ENCODE measurements at regions not wholly inside any gene's neighbourhood (a gene's known extent, or its start where the extent isn't known, plus 50 kb on each side); places are given as distances from the start of the nearest gene placed in this dataset.

- no peak overlapping the region for H3K4me3 ChIP-seq (replicated peaks in 1 of 4; ENCODE audit: control extremely low read depth in 1 of 4, insufficient read depth in 1 of 4, low read depth in 3 of 4, low read length in 4 of 4)
- H3K36me3 ChIP-seq (ENCODE audit: control insufficient read depth, insufficient read depth, low read length) = no peaks in the 10 kb centered on the region
- no peak for DNase-seq (ENCODE audit: low read depth in 2 of 2)
- no peaks in the 10 kb centered on the region for H3K4me1 ChIP-seq (ENCODE audit: control insufficient read depth, extremely low read depth, insufficient read depth, low read length)
- H3K9me3 ChIP-seq (ENCODE audit: control insufficient read depth, insufficient read depth, low read depth, low read length) = no peaks in the 10 kb centered on the region
- TF ChIP-seq CTCF (conservative IDR thresholded peaks at IDR 0.05 in 1 of 2, IDR thresholded peaks at IDR 0.05 in 1 of 2; ENCODE audit: low read depth in 1 of 2, low read length in 2 of 2) = no peak
- TF ChIP-seq EZH2 (IDR thresholded peaks at IDR 0.05; ENCODE audit: low read length, missing control alignments) = no peak
- H2AFZ ChIP-seq (ENCODE audit: low read length) = no peak overlapping the region
- no peaks in the 10 kb centered on the region for H3K27me3 ChIP-seq (ENCODE audit: control insufficient read depth, insufficient read depth, low read length)
- no peak overlapping the region for H3K4me2 ChIP-seq (ENCODE audit: extremely low read depth, insufficient read depth, low read length)
- no peak overlapping the region for H3K27ac ChIP-seq (ENCODE audit: insufficient read depth, low read length)
- no peaks in the 10 kb centered on the region for H3K79me2 ChIP-seq (ENCODE audit: control insufficient read depth, insufficient read depth, low read length)
- H3K9ac ChIP-seq (ENCODE audit: insufficient read depth, low read length) = no peak overlapping the region
- no peaks in the 10 kb centered on the region for H4K20me1 ChIP-seq (ENCODE audit: control insufficient read depth, extremely low read depth, insufficient read depth, low read length)
These were observed 1151.7 kb upstream of the LRRN3 start for GRCh38 chr7:109939207-109939606.

- Histone ChIP-seq H3K9ac (ENCODE audit: insufficient read depth, low read length) (no peak overlapping the region), H3K27ac (ENCODE audit: insufficient read depth, low read length) (no peak overlapping the region), H3K4me1 (ENCODE audit: control insufficient read depth, extremely low read depth, insufficient read depth, low read length) (no peaks in the 10 kb centered on the region), H3K9me3 (ENCODE audit: control insufficient read depth, insufficient read depth, low read depth, low read length) (no peaks in the 10 kb centered on the region), H4K20me1 (ENCODE audit: control insufficient read depth, extremely low read depth, insufficient read depth, low read length) (no peaks in the 10 kb centered on the region), H3K4me3 (replicated peaks in 1 of 4; ENCODE audit: control extremely low read depth in 1 of 4, insufficient read depth in 1 of 4, low read depth in 3 of 4, low read length in 4 of 4) (no peak overlapping the region), H3K4me2 (ENCODE audit: extremely low read depth, insufficient read depth, low read length) (no peak overlapping the region), H2AFZ (ENCODE audit: low read length) (no peak overlapping the region), H3K27me3 (ENCODE audit: control insufficient read depth, insufficient read depth, low read length) (no peaks in the 10 kb centered on the region), H3K36me3 (ENCODE audit: control insufficient read depth, insufficient read depth, low read length) (no peaks in the 10 kb centered on the region), H3K79me2 (ENCODE audit: control insufficient read depth, insufficient read depth, low read length) (no peaks in the 10 kb centered on the region)
- no peak for DNase-seq (ENCODE audit: low read depth in 2 of 2)
- TF ChIP-seq EZH2 (IDR thresholded peaks at IDR 0.05; ENCODE audit: low read length, missing control alignments) (no peak), CTCF (conservative IDR thresholded peaks at IDR 0.05 in 1 of 2, IDR thresholded peaks at IDR 0.05 in 1 of 2; ENCODE audit: low read depth in 1 of 2, low read length in 2 of 2) (no peak)
These were observed 1145.0 kb upstream of the LRRN3 start for GRCh38 chr7:109945820-109946518.

- no peak overlapping the region for H3K9ac ChIP-seq (ENCODE audit: insufficient read depth, low read length)
- H3K9me3 ChIP-seq (ENCODE audit: control insufficient read depth, insufficient read depth, low read depth, low read length) = no peaks in the 10 kb centered on the region
- H3K4me3 ChIP-seq (replicated peaks in 1 of 4; ENCODE audit: control extremely low read depth in 1 of 4, insufficient read depth in 1 of 4, low read depth in 3 of 4, low read length in 4 of 4) = no peak overlapping the region
- TF ChIP-seq EZH2 (IDR thresholded peaks at IDR 0.05; ENCODE audit: low read length, missing control alignments) = no peak
- no peak for TF ChIP-seq CTCF (conservative IDR thresholded peaks at IDR 0.05 in 1 of 2, IDR thresholded peaks at IDR 0.05 in 1 of 2; ENCODE audit: low read depth in 1 of 2, low read length in 2 of 2)
- H3K4me2 ChIP-seq (ENCODE audit: extremely low read depth, insufficient read depth, low read length) = no peak overlapping the region
- no peaks in the 10 kb centered on the region for H3K79me2 ChIP-seq (ENCODE audit: control insufficient read depth, insufficient read depth, low read length)
- no peak overlapping the region for H3K27ac ChIP-seq (ENCODE audit: insufficient read depth, low read length)
- no peak overlapping the region for H2AFZ ChIP-seq (ENCODE audit: low read length)
- H3K27me3 ChIP-seq (ENCODE audit: control insufficient read depth, insufficient read depth, low read length) = no peaks in the 10 kb centered on the region
- H4K20me1 ChIP-seq (ENCODE audit: control insufficient read depth, extremely low read depth, insufficient read depth, low read length) = no peaks in the 10 kb centered on the region
- H3K4me1 ChIP-seq (ENCODE audit: control insufficient read depth, extremely low read depth, insufficient read depth, low read length) = no peaks in the 10 kb centered on the region
- DNase-seq (ENCODE audit: low read depth in 2 of 2) = no peak
- H3K36me3 ChIP-seq (ENCODE audit: control insufficient read depth, insufficient read depth, low read length) = no peaks in the 10 kb centered on the region
These were observed 1140.7 kb upstream of the LRRN3 start for GRCh38 chr7:109950256-109950655.

Measured in fibroblast of lung (primary cell).